HEK293 (cell line): ENCODE measurements at regions not wholly inside any gene's neighbourhood (a gene's known extent, or its start where the extent isn't known, plus 50 kb on each side); places are given as distances from the start of the nearest gene placed in this dataset.

Experiments
- CTCF ChIP-seq: fragments of 450-650 bp; formaldehyde crosslinking; IDR thresholded peaks from 2 replicates; pipeline ENCODE4 v1.5.1; 2016; ENCODE audit warnings: missing biosample characterization, missing genetic modification characterization
- REST ChIP-seq: fragments of 450-650 bp; formaldehyde crosslinking; IDR thresholded peaks from 2 replicates; pipeline ENCODE4 v1.5.1; 2016; ENCODE audit warnings: missing biosample characterization, missing genetic modification characterization
- ZNF280D ChIP-seq: fragments of 450-650 bp; formaldehyde crosslinking; IDR thresholded peaks from 2 replicates; pipeline ENCODE4 v1.5.1; 2016; ENCODE audit warnings: missing biosample characterization, missing genetic modification characterization
- ZNF398 ChIP-seq: fragments of 450-650 bp; formaldehyde crosslinking; IDR thresholded peaks from 2 replicates; pipeline ENCODE4 v1.5.1; 2017; ENCODE audit warnings: missing biosample characterization, missing genetic modification characterization
- ZNF560 ChIP-seq: fragments of 450-650 bp; formaldehyde crosslinking; IDR thresholded peaks from 2 replicates; pipeline ENCODE4 v1.5.1; 2017; ENCODE audit warnings: missing biosample characterization, missing genetic modification characterization, borderline replicate concordance
- ZNF654 ChIP-seq: fragments of 450-650 bp; formaldehyde crosslinking; IDR thresholded peaks from 2 replicates; pipeline ENCODE4 v1.5.1; 2016; ENCODE audit warnings: low read depth, missing biosample characterization, missing genetic modification characterization

GRCh38 chr3:153072856-153073255 is 89.2 kb upstream of the RAP2B start:
- TF ChIP-seq ZNF654 (tag by site-specific recombination), result no peak
- no peak for TF ChIP-seq ZNF560 (tag by site-specific recombination)
- no peak for TF ChIP-seq ZNF398
- TF ChIP-seq CTCF (tag by site-specific recombination), result no peak
- TF ChIP-seq ZNF280D (tag by site-specific recombination), result no peak
- TF ChIP-seq REST (tag by site-specific recombination), result no peak
